Spleen (tissue), 11 donors: ENCODE measurements at regions not wholly inside any gene's neighbourhood (a gene's known extent, or its start where the extent isn't known, plus 50 kb on each side); places are given as distances from the start of the nearest gene placed in this dataset.

Experiments
- DNase-seq: peaks from one replicate; pipeline ENCODE4 v3.0.0-alpha.2; 2020
- H3K27ac ChIP-seq, 8 donors: fragments of 200-600 bp; sonication (generic) in 7 of 8; 1 replicate in 4 of 8; 2 replicates in 4 of 8; pipeline versions ENCODE4 v1.5.0 to v1.8.0; 2016 to 2021; ENCODE audit warnings: inconsistent platforms in 4 of 8, mild to moderate bottlenecking in 4 of 8, moderate library complexity in 1 of 8
- H3K27me3 ChIP-seq, 7 donors: fragments of 200-600 bp; sonication (generic) in 6 of 7; replicated peaks in 1 of 7; 1 replicate in 4 of 7; 2 replicates in 3 of 7; pipeline versions ENCODE4 v1.5.0 to v1.8.0; 2016 to 2021; ENCODE audit warnings: inconsistent platforms in 3 of 7, mild to moderate bottlenecking in 1 of 7
- H3K36me3 ChIP-seq, 6 donors: fragments of 200-600 bp; sonication (generic) in 5 of 6; 1 replicate in 4 of 6; 2 replicates in 2 of 6; pipeline versions ENCODE4 v1.5.0 to v1.8.0; 2016 to 2021; ENCODE audit warnings: inconsistent platforms in 2 of 6
- H3K4me1 ChIP-seq, 6 donors: fragments of 200-600 bp; sonication (generic) in 5 of 6; 1 replicate in 3 of 6; 2 replicates in 3 of 6; pipeline versions ENCODE4 v1.5.0 to v1.8.0; 2016 to 2021; ENCODE audit warnings: inconsistent platforms in 3 of 6
- H3K4me3 ChIP-seq, 8 donors: fragments of 200-600 bp; sonication (generic) in 7 of 8; 1 replicate in 4 of 8; 2 replicates in 4 of 8; pipeline versions ENCODE4 v1.5.0 to v1.8.0; 2016 to 2021; ENCODE audit warnings: inconsistent platforms in 4 of 8, mild to moderate bottlenecking in 4 of 8, moderate library complexity in 2 of 8
- H3K9me3 ChIP-seq, 8 donors: fragments of 200-600 bp; sonication (generic) in 7 of 8; 1 replicate in 4 of 8; 2 replicates in 4 of 8; pipeline versions ENCODE4 v1.5.0 to v1.8.0; 2016 to 2021; ENCODE audit warnings: inconsistent platforms in 4 of 8
- POLR2A ChIP-seq, 3 donors: fragments of 450-650 bp; IDR thresholded peaks; one replicate each; pipeline ENCODE4 v1.5.1; 2017; ENCODE audit warnings: antibody characterized with exemption in 3 of 3, mild to moderate bottlenecking in 1 of 3
- POLR2AphosphoS5 ChIP-seq, 3 donors: sonication (generic); formaldehyde crosslinking; IDR thresholded peaks; one replicate each; pipeline ENCODE4 v1.5.1; 2017; ENCODE audit warnings: antibody characterized with exemption in 3 of 3
- WGBS, 5 donors: extraction: QIAGEN DNeasy Blood & Tissue Kit in 3 of 5; methylation state at CpG; one replicate each; pipeline versions ENCODE4 v1.1.5 to v1.1.7; 2013 to 2018; 5-methylcytosine and 5-hydroxymethylcytosine counted together
- intact Hi-C: fragments of 100-400 bp; cut with DNase I; formaldehyde crosslinking; loops from one replicate; pipeline ENCODE4 v1.15.0; 2023; ENCODE audit warnings: low total_unique reads
- TF ChIP-seq, protein P1 (sequence below), 11 experiments: fragments of 200-600 bp in 7 of 11; fragments of 450-650 bp in 4 of 11; sonication (generic) in 4 of 11; IDR thresholded peaks in 8 of 11; conservative IDR thresholded peaks in 3 of 11; 1 replicate in 7 of 11; 2 replicates in 4 of 11; pipeline versions ENCODE4 v1.4.0 to v1.8.0; 2016 to 2021; ENCODE audit warnings: antibody characterized with exemption in 11 of 11, inconsistent platforms in 4 of 11, mild to moderate bottlenecking in 1 of 11
- donor health status: healthy with polysubstance abuse.
- donor health status: DM: no; HTN: no; CAD: no; lungs with moderate emphysema.
- donor health status: DM: no; HTN: no; CAD: no.
- donor health status: Bipolar disorder and iron deficiency.
- donor health status: healthy.
- donor health status: DM: no; HTN: no; CAD: no.
- donor health status: DM: yes; HTN: yes; CAD: no.

- WGBS, 5 donors, result 81 to 92% (median 86%) methylated on average over 5 of the region's 5 CpGs
- Histone ChIP-seq H3K4me1 (no peaks in the 10 kb centered on the region), H3K9me3 (peaks cover 0 to 4% (median 0%) of the 10 kb centered on the region in 8 donors), H3K27me3 (peaks cover 0 to 3% (median 0%) of the 10 kb centered on the region in 7 donors), H3K27ac (no peak overlapping the region), H3K4me3 (no peak overlapping the region), H3K36me3 (no peaks in the 10 kb centered on the region)
- intact Hi-C loops, result no loop called here
- TF ChIP-seq POLR2AphosphoS5 (IDR thresholded peaks at IDR 0.05), result no peak
- TF ChIP-seq, protein P1, sequence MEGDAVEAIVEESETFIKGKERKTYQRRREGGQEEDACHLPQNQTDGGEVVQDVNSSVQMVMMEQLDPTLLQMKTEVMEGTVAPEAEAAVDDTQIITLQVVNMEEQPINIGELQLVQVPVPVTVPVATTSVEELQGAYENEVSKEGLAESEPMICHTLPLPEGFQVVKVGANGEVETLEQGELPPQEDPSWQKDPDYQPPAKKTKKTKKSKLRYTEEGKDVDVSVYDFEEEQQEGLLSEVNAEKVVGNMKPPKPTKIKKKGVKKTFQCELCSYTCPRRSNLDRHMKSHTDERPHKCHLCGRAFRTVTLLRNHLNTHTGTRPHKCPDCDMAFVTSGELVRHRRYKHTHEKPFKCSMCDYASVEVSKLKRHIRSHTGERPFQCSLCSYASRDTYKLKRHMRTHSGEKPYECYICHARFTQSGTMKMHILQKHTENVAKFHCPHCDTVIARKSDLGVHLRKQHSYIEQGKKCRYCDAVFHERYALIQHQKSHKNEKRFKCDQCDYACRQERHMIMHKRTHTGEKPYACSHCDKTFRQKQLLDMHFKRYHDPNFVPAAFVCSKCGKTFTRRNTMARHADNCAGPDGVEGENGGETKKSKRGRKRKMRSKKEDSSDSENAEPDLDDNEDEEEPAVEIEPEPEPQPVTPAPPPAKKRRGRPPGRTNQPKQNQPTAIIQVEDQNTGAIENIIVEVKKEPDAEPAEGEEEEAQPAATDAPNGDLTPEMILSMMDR (IDR thresholded peaks at IDR 0.05 in 8 of 11, conservative IDR thresholded peaks at IDR 0.05 in 3 of 11), result no peak
- no peak for TF ChIP-seq POLR2A (IDR thresholded peaks at IDR 0.05)
- DNase-seq, result no peak
These were observed 854.2 kb upstream of the AUTS2 start for GRCh38 chr7:68744036-68744435.

DNA sequence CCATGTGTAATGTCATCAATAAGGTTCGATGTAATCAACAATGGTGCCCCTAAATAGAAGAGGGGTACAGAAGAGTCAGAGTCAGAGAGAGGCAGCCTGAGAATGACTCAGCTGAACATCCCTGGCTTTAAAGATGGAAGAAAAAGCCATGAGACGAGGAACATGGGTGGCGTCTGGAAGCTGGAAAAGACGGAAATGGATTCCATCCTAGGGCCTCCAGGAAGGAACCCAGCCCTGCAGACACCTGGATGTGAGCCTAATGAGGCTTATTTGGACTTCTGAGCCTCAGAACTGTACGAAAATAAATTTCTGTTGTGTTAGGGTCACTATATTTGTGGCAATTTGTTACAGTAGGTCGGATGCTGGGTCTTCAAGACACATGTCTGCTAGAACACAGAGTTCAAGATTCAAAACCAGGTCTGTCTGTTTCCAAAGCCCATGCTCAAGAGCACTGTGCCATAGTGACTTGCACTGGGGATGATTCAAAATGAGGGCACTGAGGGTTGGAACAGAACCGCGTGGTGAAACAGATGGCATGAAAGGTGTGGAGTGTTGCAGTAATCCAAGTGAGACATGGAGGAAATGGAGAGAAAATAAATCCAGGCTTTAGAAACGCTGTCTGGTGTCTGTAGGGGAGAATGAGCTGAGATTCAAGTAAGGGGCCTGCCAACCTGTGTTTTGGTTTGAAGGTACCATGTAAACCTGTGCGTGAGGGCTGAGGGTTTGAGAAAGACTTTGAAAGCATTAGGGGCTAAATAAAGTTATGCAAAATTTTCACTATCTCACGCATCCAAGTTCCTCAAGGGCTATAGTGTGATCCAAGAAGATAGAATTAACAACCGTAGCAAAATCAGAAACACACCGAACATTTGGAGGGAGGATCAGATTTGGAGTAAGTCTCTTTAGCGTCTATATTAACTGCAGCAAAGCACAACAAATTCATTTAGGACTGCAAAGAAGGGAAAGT, 849.1 kb upstream of the AUTS2 start:
- intact Hi-C loops, result no loop called here
- 75 to 84% (median 77%) methylated on average over 14 of the region's 14 CpGs for WGBS, 5 donors

GRCh38 chr7:68752485-68753178, 845.6 kb upstream of the AUTS2 start:
- TF ChIP-seq POLR2A (IDR thresholded peaks at IDR 0.05), result no peak
- TF ChIP-seq, protein P1 (IDR thresholded peaks at IDR 0.05 in 8 of 11, conservative IDR thresholded peaks at IDR 0.05 in 3 of 11), result no peak
- no peak for TF ChIP-seq POLR2AphosphoS5 (IDR thresholded peaks at IDR 0.05)
- intact Hi-C loops, result no loop called here
- 67 to 77% (median 73%) methylated on average over 5 of the region's 5 CpGs for WGBS, 5 donors

More for the DNA sequence above, 849.1 kb upstream of the AUTS2 start:
- no peaks in the 10 kb centered on the region for H3K4me1 ChIP-seq
- H3K4me3 ChIP-seq, result no peak overlapping the region
- DNase-seq, result no peak
- peaks cover 0 to 12% (median 0%) of the 10 kb centered on the region in 7 donors for H3K27me3 ChIP-seq
- TF ChIP-seq, protein P1 (IDR thresholded peaks at IDR 0.05 in 8 of 11, conservative IDR thresholded peaks at IDR 0.05 in 3 of 11), result no peak
- TF ChIP-seq POLR2A (IDR thresholded peaks at IDR 0.05), result no peak
- no peaks in the 10 kb centered on the region for H3K36me3 ChIP-seq
- no peak overlapping the region for H3K27ac ChIP-seq
- H3K9me3 ChIP-seq, result peaks cover 0 to 4% (median 0%) of the 10 kb centered on the region in 8 donors

GRCh38 chr7:68754414-68754813, 843.9 kb upstream of the AUTS2 start:
- intact Hi-C loops, result no loop called here

More at GRCh38 chr7:68752485-68753178, 845.6 kb upstream of the AUTS2 start:
- H3K4me3 ChIP-seq, result no peak overlapping the region
- peaks cover 0 to 10% (median 0%) of the 10 kb centered on the region in 8 donors for H3K9me3 ChIP-seq
- peaks cover 0 to 12% (median 0%) of the 10 kb centered on the region in 7 donors for H3K27me3 ChIP-seq
- no peak for DNase-seq
- H3K4me1 ChIP-seq, result no peaks in the 10 kb centered on the region
- no peaks in the 10 kb centered on the region for H3K36me3 ChIP-seq
- no peak overlapping the region for H3K27ac ChIP-seq

More at GRCh38 chr7:68754414-68754813, 843.9 kb upstream of the AUTS2 start:
- no peak for TF ChIP-seq POLR2AphosphoS5 (IDR thresholded peaks at IDR 0.05)
- TF ChIP-seq POLR2A (IDR thresholded peaks at IDR 0.05), result no peak
- TF ChIP-seq, protein P1 (IDR thresholded peaks at IDR 0.05 in 8 of 11, conservative IDR thresholded peaks at IDR 0.05 in 3 of 11), result no peak
- Histone ChIP-seq H3K9me3 (peaks cover 0 to 12% (median 0%) of the 10 kb centered on the region in 8 donors), H3K27me3 (peaks cover 0 to 5% (median 0%) of the 10 kb centered on the region in 7 donors), H3K36me3 (no peaks in the 10 kb centered on the region), H3K4me3 (no peak overlapping the region), H3K27ac (no peak overlapping the region), H3K4me1 (no peaks in the 10 kb centered on the region)
- WGBS, 5 donors, result 83 to 95% (median 92%) methylated on average over 2 of the region's 2 CpGs
- DNase-seq, result no peak
